ENCODE measurements at regions not wholly inside any gene's neighbourhood (a gene's known extent, or its start where the extent isn't known, plus 50 kb on each side); places are given as distances from the start of the nearest gene placed in this dataset.

GRCh38 chr2:129438501-129439057, 540.9 kb upstream of the RAB6C start:
- no peak overlapping the region for H3K4me3 ChIP-seq
- no peaks in the 10 kb centered on the region for H3K9me3 ChIP-seq
- no peak for ATAC-seq

GRCh38 chr2:129439406-129440302, 539.8 kb upstream of the RAB6C start:
- no peaks in the 10 kb centered on the region for H3K36me3 ChIP-seq
- H3K27me3 ChIP-seq = no peaks in the 10 kb centered on the region
- no peaks in the 10 kb centered on the region for H3K4me1 ChIP-seq
- no peaks in the 10 kb centered on the region for H3K9me3 ChIP-seq
- DNase-seq (no peak), ATAC-seq (no peak)
- H3K27ac ChIP-seq = no peak overlapping the region
- intact Hi-C loops (cut with DNase I) = no loop called here
- H3K4me3 ChIP-seq = no peak overlapping the region
- no peak for TF ChIP-seq CTCF (IDR thresholded peaks at IDR 0.05)

More at GRCh38 chr2:129438501-129439057, 540.9 kb upstream of the RAB6C start:
- H3K27me3 ChIP-seq = no peaks in the 10 kb centered on the region
- DNase-seq = no peak
- TF ChIP-seq CTCF (IDR thresholded peaks at IDR 0.05) = no peak
- H3K4me1 ChIP-seq = no peaks in the 10 kb centered on the region
- no peaks in the 10 kb centered on the region for H3K36me3 ChIP-seq
- H3K27ac ChIP-seq = no peak overlapping the region
- intact Hi-C loops (cut with DNase I) = no loop called here

- Histone ChIP-seq H3K4me1 (no peaks in the 10 kb centered on the region), H3K9me3 (no peaks in the 10 kb centered on the region), H3K4me3 (no peak overlapping the region), H3K36me3 (no peaks in the 10 kb centered on the region), H3K27ac (no peak overlapping the region), H3K27me3 (no peaks in the 10 kb centered on the region)
- DNase-seq (no peak), ATAC-seq (no peak)
- TF ChIP-seq CTCF (IDR thresholded peaks at IDR 0.05) = no peak
- intact Hi-C loops (cut with DNase I) = no loop called here
Measured at GRCh38 chr2:129441610-129442009, 537.9 kb upstream of the RAB6C start.

- TF ChIP-seq CTCF (IDR thresholded peaks at IDR 0.05) = no peak
- intact Hi-C loops (cut with DNase I) = no loop called here
- no peaks in the 10 kb centered on the region for H3K4me1 ChIP-seq
- no peak overlapping the region for H3K27ac ChIP-seq
- H3K36me3 ChIP-seq = no peaks in the 10 kb centered on the region
- no peaks in the 10 kb centered on the region for H3K27me3 ChIP-seq
- DNase-seq = no peak
- no peak for ATAC-seq
- no peaks in the 10 kb centered on the region for H3K9me3 ChIP-seq
- H3K4me3 ChIP-seq = no peak overlapping the region
Measured at GRCh38 chr2:129443235-129443864, 536.1 kb upstream of the RAB6C start.

GRCh38 chr2:129443865-129444739, 535.4 kb upstream of the RAB6C start:
- Histone ChIP-seq H3K9me3 (no peaks in the 10 kb centered on the region), H3K4me1 (no peaks in the 10 kb centered on the region), H3K27ac (no peak overlapping the region), H3K36me3 (no peaks in the 10 kb centered on the region), H3K4me3 (no peak overlapping the region), H3K27me3 (no peaks in the 10 kb centered on the region)
- intact Hi-C loops (cut with DNase I) = no loop called here
- TF ChIP-seq CTCF (IDR thresholded peaks at IDR 0.05) = no peak
- DNase-seq (no peak), ATAC-seq (no peak)
